H1 (cell line): ENCODE measurements at regions not wholly inside any gene's neighbourhood (a gene's known extent, or its start where the extent isn't known, plus 50 kb on each side); places are given as distances from the start of the nearest gene placed in this dataset.

ENCODE experiments used
- CTCF ChIA-PET: fragments of 300-600 bp; sonication (Branson Sonifier 250); formaldehyde crosslinking; loops from one replicate; lab custom pipeline; 2021; ENCODE audit not compliant: partially characterized antibody; lab: Charles Lee
- POLR2A ChIA-PET: fragments of 300-600 bp; sonication (Branson Sonifier 250); formaldehyde crosslinking; loops from one replicate; lab custom pipeline; 2021; ENCODE audit warnings: inconsistent platforms; ENCODE audit not compliant: partially characterized antibody; lab: Charles Lee
- DNase-seq, 2 experiments: peaks; one replicate each; pipeline versions ENCODE4 v3.0.0 to v3.0.0-alpha.2; 2010 to 2022; ENCODE audit warnings: low spot score in 2 of 2, low read depth in 1 of 2, mixed read lengths in 1 of 2
- FAIRE-seq: peaks from 2 replicates; lab custom pipeline; 2011; peaks lifted over from hg19 to GRCh38; lab: Jason Lieb, UNC
- H2AFZ ChIP-seq: 2 replicates; pipeline ENCODE4 v1.8.1; 2012; ENCODE audit warnings: low read length, inconsistent platforms
- H2AK5ac ChIP-seq: 2 replicates; pipeline ENCODE4 v1.6.1; 2013; ENCODE audit warnings: low read depth, low read length
- H2BK120ac ChIP-seq: replicated peaks from 2 replicates; pipeline ENCODE3; 2013; ENCODE audit warnings: low read depth, low read length, inconsistent platforms
- H2BK12ac ChIP-seq: 2 replicates; pipeline ENCODE4 v1.6.1; 2013; ENCODE audit warnings: low read depth, low read length
- H2BK15ac ChIP-seq: 2 replicates; pipeline ENCODE4 v1.6.1; 2013; ENCODE audit warnings: low read length
- H2BK20ac ChIP-seq: 2 replicates; pipeline ENCODE4 v1.6.1; 2013; ENCODE audit warnings: low read length
- H2BK5ac ChIP-seq: 2 replicates; pipeline ENCODE4 v1.6.1; 2013; ENCODE audit warnings: low read depth, low read length
- H3K14ac ChIP-seq: 2 replicates; pipeline ENCODE4 v1.6.1; 2013; ENCODE audit warnings: inconsistent platforms; ENCODE audit not compliant: insufficient read length
- H3K18ac ChIP-seq: 2 replicates; pipeline ENCODE4 v1.6.1; 2013; ENCODE audit warnings: low read length; ENCODE audit errors: extremely low read depth
- H3K23ac ChIP-seq: 2 replicates; pipeline ENCODE4 v1.6.1; 2013; ENCODE audit warnings: inconsistent platforms; ENCODE audit not compliant: insufficient read length
- H3K23me2 ChIP-seq: 2 replicates; pipeline ENCODE4 v1.6.1; 2013; ENCODE audit warnings: low read depth, low read length
- H3K27ac ChIP-seq: 2 replicates; pipeline ENCODE4 v1.6.1; 2011; ENCODE audit warnings: low read depth, low read length, inconsistent platforms
- H3K27me3 ChIP-seq, 4 experiments: replicated peaks in 1 of 4; 1 replicate in 1 of 4; 2 replicates in 3 of 4; pipeline versions ENCODE4 v1.6.1 to v1.8.1; 2011 to 2013; ENCODE audit warnings: low read length in 3 of 4, mild to moderate bottlenecking in 3 of 4, inconsistent platforms in 2 of 4, mixed read lengths in 2 of 4, moderate library complexity in 1 of 4; ENCODE audit not compliant: control insufficient read depth in 3 of 4, insufficient read depth in 3 of 4; ENCODE audit errors: extremely low read depth in 1 of 4
- H3K36me3 ChIP-seq, 4 experiments: 2 replicates each; pipeline versions ENCODE4 v1.6.1 to v1.8.1; 2011 to 2013; ENCODE audit warnings: mild to moderate bottlenecking in 4 of 4, low read length in 3 of 4, moderate library complexity in 2 of 4, control low read depth in 1 of 4, inconsistent platforms in 1 of 4; ENCODE audit not compliant: insufficient read depth in 4 of 4, control insufficient read depth in 2 of 4
- H3K4ac ChIP-seq: replicated peaks from 2 replicates; pipeline ENCODE3; 2013; ENCODE audit warnings: low read length, low read depth, mixed read lengths, inconsistent platforms; ENCODE audit not compliant: insufficient read length
- H3K4me1 ChIP-seq, 4 experiments: replicated peaks in 1 of 4; 1 replicate in 1 of 4; 2 replicates in 3 of 4; pipeline versions ENCODE4 v1.6.1 to v1.8.1; 2011 to 2013; ENCODE audit warnings: low read length in 3 of 4, inconsistent platforms in 2 of 4, mixed read lengths in 1 of 4; ENCODE audit not compliant: insufficient read depth in 4 of 4, control insufficient read depth in 3 of 4
- H3K4me2 ChIP-seq, 2 experiments: 2 replicates each; pipeline versions ENCODE4 v1.6.1 to v1.8.1; 2011 to 2013; ENCODE audit warnings: low read depth in 2 of 2, low read length in 2 of 2, control low read depth in 1 of 2, inconsistent platforms in 1 of 2, mild to moderate bottlenecking in 1 of 2; ENCODE audit not compliant: insufficient read depth in 1 of 2
- H3K4me3 ChIP-seq, 4 experiments: fragments of 200-600, 300-600 bp in 1 of 4; sonication (generic), shearing (Covaris generic), sonication (Bioruptor Twin) in 1 of 4; 2 replicates each; pipeline versions ENCODE4 v1.5.1 to v1.8.1; 2011 to 2016; ENCODE audit warnings: low read length in 4 of 4, low read depth in 3 of 4, control low read depth in 2 of 4, inconsistent platforms in 2 of 4, mild to moderate bottlenecking in 2 of 4, mixed read lengths in 1 of 4, moderate library complexity in 1 of 4; ENCODE audit not compliant: insufficient read depth in 2 of 4; ENCODE audit errors: extremely low read depth in 1 of 4
- H3K56ac ChIP-seq: replicated peaks from 2 replicates; pipeline ENCODE3; 2013; ENCODE audit warnings: low read depth, mild to moderate bottlenecking, mixed read lengths, low read length, inconsistent platforms; ENCODE audit not compliant: insufficient read length
- H3K79me1 ChIP-seq: 2 replicates; pipeline ENCODE4 v1.6.1; 2013; ENCODE audit warnings: low read depth, low read length, control low read depth
- H3K79me2 ChIP-seq, 2 experiments: 2 replicates each; pipeline versions ENCODE4 v1.6.1 to v1.8.1; 2012 to 2013; ENCODE audit warnings: low read length in 2 of 2, mild to moderate bottlenecking in 2 of 2, inconsistent platforms in 1 of 2; ENCODE audit not compliant: insufficient read depth in 2 of 2, control insufficient read depth in 1 of 2
- H3K9ac ChIP-seq, 4 experiments: replicated peaks in 1 of 4; 1 replicate in 1 of 4; 2 replicates in 3 of 4; pipeline versions ENCODE4 v1.6.1 to v1.8.1; 2011 to 2013; ENCODE audit warnings: low read depth in 3 of 4, low read length in 3 of 4, control low read depth in 2 of 4, mild to moderate bottlenecking in 2 of 4, moderate library complexity in 2 of 4, inconsistent platforms in 1 of 4; ENCODE audit errors: extremely low read depth in 1 of 4
- H3K9me3 ChIP-seq, 2 experiments: 2 replicates each; pipeline versions ENCODE4 v1.6.1 to v1.8.1; 2012 to 2013; ENCODE audit warnings: mild to moderate bottlenecking in 2 of 2, moderate library complexity in 2 of 2, control low read depth in 1 of 2, inconsistent platforms in 1 of 2, low read depth in 1 of 2, low read length in 1 of 2, mixed read lengths in 1 of 2; ENCODE audit not compliant: insufficient read depth in 2 of 2
- H4K20me1 ChIP-seq, 2 experiments: replicated peaks in 1 of 2; 2 replicates each; pipeline versions ENCODE3 to v1.8.1; 2011 to 2013; ENCODE audit warnings: inconsistent platforms in 2 of 2, low read length in 2 of 2, mild to moderate bottlenecking in 1 of 2; ENCODE audit not compliant: insufficient read depth in 2 of 2, control insufficient read depth in 1 of 2
- H4K5ac ChIP-seq: 2 replicates; pipeline ENCODE4 v1.6.1; 2013; ENCODE audit warnings: low read length, low read depth, mixed read lengths, inconsistent platforms; ENCODE audit not compliant: insufficient read length
- H4K8ac ChIP-seq: 2 replicates; pipeline ENCODE4 v1.8.0; 2013; ENCODE audit warnings: mild to moderate bottlenecking, moderate library complexity, low read length, inconsistent platforms; ENCODE audit not compliant: insufficient read depth; ENCODE audit errors: extremely low read depth
- H4K91ac ChIP-seq: replicated peaks from 2 replicates; pipeline ENCODE3; 2013; ENCODE audit warnings: low read length, mixed read lengths, inconsistent platforms; ENCODE audit not compliant: insufficient read length
- BRCA1 ChIP-seq: IDR thresholded peaks from 2 replicates; pipeline ENCODE4 v1.6.1; 2012; ENCODE audit warnings: low read depth, low read length, improper control_type of control experiment
- CEBPB ChIP-seq: IDR thresholded peaks from 2 replicates; pipeline ENCODE4 v1.6.1; 2012; ENCODE audit warnings: low read depth, low read length
- CHD2 ChIP-seq: IDR thresholded peaks from 2 replicates; pipeline ENCODE4 v1.6.1; 2012; ENCODE audit warnings: low read length, improper control_type of control experiment
- GTF2F1 ChIP-seq: IDR thresholded peaks from 2 replicates; pipeline ENCODE4 v1.6.1; 2012; ENCODE audit warnings: low read depth, low read length, improper control_type of control experiment, borderline replicate concordance
- RNF2 ChIP-seq: fragments of 200-900, 300-1000 bp; sonication (generic); IDR thresholded peaks from 2 replicates; pipeline ENCODE4 v1.7.1; 2016; ENCODE audit warnings: borderline replicate concordance, low read depth, mild to moderate bottlenecking, antibody characterized with exemption, low read length; ENCODE audit not compliant: poor library complexity, severe bottlenecking; ENCODE audit errors: missing control alignments
- SRF ChIP-seq: IDR thresholded peaks from 2 replicates; pipeline ENCODE4 v1.6.1; 2011; ENCODE audit warnings: mild to moderate bottlenecking, low read depth, low read length, moderate library complexity
- TBP ChIP-seq: IDR thresholded peaks from 2 replicates; pipeline ENCODE4 v1.6.1; 2011; ENCODE audit warnings: low read depth, low read length, improper control_type of control experiment
- WGBS, 2 experiments: shearing (Covaris generic) in 1 of 2; methylation state at CpG; one replicate each; pipeline versions ENCODE4 v1.1.6 to v1.1.7; 2013 to 2015; ENCODE audit warnings: low lambda C conversion rate in 2 of 2, mixed read lengths in 2 of 2, inconsistent platforms in 1 of 2, low coverage in 1 of 2, missing lambda C conversion rate in 1 of 2; ENCODE audit not compliant: insufficient replicate concordance in 2 of 2, insufficient coverage in 1 of 2, insufficient read length in 1 of 2; ENCODE audit errors: extremely low coverage in 1 of 2, missing lambda C conversion rate in 1 of 2; 5-methylcytosine and 5-hydroxymethylcytosine counted together

GRCh38 chr15:97141871-97142270, 811.4 kb downstream of the NR2F2 start:
- Histone ChIP-seq H3K9ac (no peak overlapping the region), H2BK15ac (no peak overlapping the region), H3K4me3 (no peak overlapping the region), H3K27me3 (peaks cover 0 to 1% (median 0%) of the 10 kb centered on the region in 4 experiments; a peak in 1 of 7 replicates), H3K14ac (no peak overlapping the region), H3K4me1 (no peaks in the 10 kb centered on the region), H2BK12ac (no peak overlapping the region), H2AFZ (no peak overlapping the region), H4K5ac (no peak overlapping the region), H3K9me3 (no peaks in the 10 kb centered on the region), H4K91ac (no peak overlapping the region), H3K36me3 (no peaks in the 10 kb centered on the region), H4K8ac (no peak overlapping the region), H3K23me2 (no peaks in the 10 kb centered on the region), H3K4ac (no peak overlapping the region), H3K79me2 (no peaks in the 10 kb centered on the region), H2BK20ac (no peak overlapping the region), H3K27ac (no peak overlapping the region), H3K56ac (no peak overlapping the region), H2BK5ac (no peak overlapping the region), H4K20me1 (no peaks in the 10 kb centered on the region), H3K79me1 (no peaks in the 10 kb centered on the region), H3K18ac (no peak overlapping the region), H3K4me2 (no peak overlapping the region), H2BK120ac (no peak overlapping the region), H3K23ac (no peak overlapping the region), H2AK5ac (no peak overlapping the region)
- TF ChIP-seq RNF2 = no peak
- no peak for TF ChIP-seq CHD2
- TF ChIP-seq CEBPB = no peak
- no peak for TF ChIP-seq SRF
- no peak for TF ChIP-seq BRCA1
- no peak for TF ChIP-seq TBP
- TF ChIP-seq GTF2F1 = no peak
- ChIA-PET CTCF (no interaction called here), POLR2A (no interaction called here)
- WGBS, 2 experiments = 45% methylated on average over 2 of the region's 2 CpGs; no CpG with 5 or more reads in 1 of the 2 experiments
- FAIRE-seq = no peak
- no peak for DNase-seq
